ENCODE measurements at regions not wholly inside any gene's neighbourhood (a gene's known extent, or its start where the extent isn't known, plus 50 kb on each side); places are given as distances from the start of the nearest gene placed in this dataset.

- H3K4me3 ChIP-seq (replicated peaks; ENCODE audit: low read depth, low read length): no peak overlapping the region
- DNase-seq (ENCODE audit: extremely low read depth, low read depth): no peak
- no peak for TF ChIP-seq CTCF (IDR thresholded peaks at IDR 0.05; ENCODE audit: low read depth, low read length, missing control alignments)
Observed at GRCh38 chr5:25362799-25363198, 718.0 kb upstream of the CDH10 start.

- no peak for TF ChIP-seq CTCF (IDR thresholded peaks at IDR 0.05; ENCODE audit: low read depth, low read length, missing control alignments)
- DNase-seq (ENCODE audit: extremely low read depth, low read depth): no peak
- H3K4me3 ChIP-seq (replicated peaks; ENCODE audit: low read depth, low read length): no peak overlapping the region
Observed at GRCh38 chr5:25358919-25359318, 714.1 kb upstream of the CDH10 start.

GRCh38 chr5:25357605-25358004 is 712.8 kb upstream of the CDH10 start:
- no peak for DNase-seq (ENCODE audit: extremely low read depth, low read depth)
- H3K4me3 ChIP-seq (replicated peaks; ENCODE audit: low read depth, low read length): no peak overlapping the region
- TF ChIP-seq CTCF (IDR thresholded peaks at IDR 0.05; ENCODE audit: low read depth, low read length, missing control alignments): no peak

- no peak overlapping the region for H3K4me3 ChIP-seq (replicated peaks; ENCODE audit: low read depth, low read length)
- DNase-seq (ENCODE audit: extremely low read depth, low read depth): no peak
- no peak for TF ChIP-seq CTCF (IDR thresholded peaks at IDR 0.05; ENCODE audit: low read depth, low read length, missing control alignments)
Observed at GRCh38 chr5:25349746-25350145, 705.0 kb upstream of the CDH10 start.

GRCh38 chr5:25345240-25345771 is 700.5 kb upstream of the CDH10 start:
- DNase-seq (ENCODE audit: extremely low read depth, low read depth): no peak
- TF ChIP-seq CTCF (IDR thresholded peaks at IDR 0.05; ENCODE audit: low read depth, low read length, missing control alignments): no peak
- H3K4me3 ChIP-seq (replicated peaks; ENCODE audit: low read depth, low read length): no peak overlapping the region

- TF ChIP-seq CTCF (IDR thresholded peaks at IDR 0.05; ENCODE audit: low read depth, low read length, missing control alignments): no peak
- DNase-seq (ENCODE audit: extremely low read depth, low read depth): no peak
- no peak overlapping the region for H3K4me3 ChIP-seq (replicated peaks; ENCODE audit: low read depth, low read length)
Observed at GRCh38 chr5:25339541-25339940, 694.8 kb upstream of the CDH10 start.

- TF ChIP-seq CTCF (IDR thresholded peaks at IDR 0.05; ENCODE audit: low read depth, low read length, missing control alignments): no peak
- no peak overlapping the region for H3K4me3 ChIP-seq (replicated peaks; ENCODE audit: low read depth, low read length)
- no peak for DNase-seq (ENCODE audit: extremely low read depth, low read depth)
Observed at GRCh38 chr5:25334350-25334749, 689.6 kb upstream of the CDH10 start.

All from HFF-Myc (cell line).